Esophagus (tissue), 2 donors: ENCODE measurements at regions not wholly inside any gene's neighbourhood (a gene's known extent, or its start where the extent isn't known, plus 50 kb on each side); places are given as distances from the start of the nearest gene placed in this dataset.
"Not testable (repeated sequence)": the region's sequence is repeated elsewhere in the genome, so short reads cannot be mapped to it uniquely, and the experiment has no call there.

Experiments used
- H3K27ac ChIP-seq, 2 donors: one replicate each; pipeline ENCODE4 v1.5.1; 2013; ENCODE audit warnings: low read depth in 2 of 2, mild to moderate bottlenecking in 2 of 2, inconsistent platforms in 1 of 2, low read length in 1 of 2, moderate library complexity in 1 of 2
- H3K27me3 ChIP-seq, 2 donors: one replicate each; pipeline ENCODE4 v1.6.1; 2013; ENCODE audit warnings: low read length in 2 of 2, control low read depth in 1 of 2, mild to moderate bottlenecking in 1 of 2; ENCODE audit not compliant: insufficient read depth in 2 of 2, control insufficient read depth in 1 of 2
- H3K36me3 ChIP-seq, 2 donors: one replicate each; pipeline ENCODE4 v1.6.1; 2013; ENCODE audit warnings: low read length in 1 of 2; ENCODE audit not compliant: control insufficient read depth in 2 of 2, insufficient read depth in 2 of 2
- H3K4me1 ChIP-seq, 2 donors: one replicate each; pipeline ENCODE4 v1.6.1; 2013; ENCODE audit warnings: low read length in 1 of 2; ENCODE audit not compliant: control insufficient read depth in 2 of 2, insufficient read depth in 2 of 2
- H3K4me3 ChIP-seq, 2 donors: one replicate each; pipeline ENCODE4 v1.5.1; 2013; ENCODE audit warnings: low read length in 2 of 2, mild to moderate bottlenecking in 2 of 2, low read depth in 1 of 2, moderate library complexity in 1 of 2
- H3K9me3 ChIP-seq, 2 donors: one replicate each; pipeline ENCODE4 v1.6.1; 2013; ENCODE audit warnings: mild to moderate bottlenecking in 2 of 2, low read depth in 1 of 2, low read length in 1 of 2, moderate library complexity in 1 of 2; ENCODE audit not compliant: control insufficient read depth in 2 of 2, insufficient read depth in 1 of 2
- WGBS, 2 donors: extraction: QIAGEN DNeasy Blood & Tissue Kit; methylation state at CpG; one replicate each; pipeline ENCODE4 v1.1.7; 2013; 5-methylcytosine and 5-hydroxymethylcytosine counted together
- donor health status: healthy with polysubstance abuse.
- donor health status: Bipolar disorder and iron deficiency.

GRCh38 chr21:23926430-23926829 is 1680.9 kb downstream of the MRPL39 start:
- H3K27me3 ChIP-seq, H3K9me3 ChIP-seq, H3K4me3 ChIP-seq, H3K4me1 ChIP-seq, H3K27ac ChIP-seq, H3K36me3 ChIP-seq: not testable (repeated sequence)
- WGBS, 2 donors = 84 to 91% methylated on average over 3 of the region's 3 CpGs

DNA sequence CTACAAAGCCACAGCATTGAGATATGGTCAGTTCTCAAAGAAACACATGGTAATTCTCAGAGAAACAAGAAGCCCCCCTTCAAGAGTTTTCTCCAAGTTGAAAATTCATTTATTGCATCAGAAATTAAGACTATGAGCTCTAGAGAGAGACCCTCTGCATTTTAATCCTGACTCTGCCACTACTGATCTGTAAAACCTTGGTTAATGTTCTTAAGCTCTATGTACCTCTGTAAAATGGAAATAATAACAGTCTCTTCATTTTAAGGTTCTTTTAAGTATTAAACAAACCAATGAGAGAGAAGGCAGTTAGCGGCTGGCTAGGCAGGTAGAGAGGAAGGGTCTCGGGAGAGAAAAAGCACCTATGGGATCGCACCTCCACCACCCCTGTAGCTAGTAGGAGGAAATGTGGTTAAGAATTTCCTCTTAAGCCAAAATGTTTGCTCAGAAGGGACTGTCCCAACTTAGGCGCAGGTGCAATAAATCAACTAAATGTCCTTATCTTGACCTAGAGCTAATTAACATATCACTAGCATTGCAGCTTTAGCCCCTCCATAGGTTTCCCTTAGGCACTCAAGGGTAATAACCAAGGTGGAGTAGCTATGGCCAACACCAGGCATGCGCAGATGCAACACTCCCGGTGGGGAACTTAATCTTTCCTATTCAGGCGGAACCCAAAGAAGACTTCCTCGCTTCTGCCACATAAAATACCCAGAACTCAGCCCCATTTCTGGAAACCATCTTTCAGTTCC is 1685.4 kb downstream of the MRPL39 start:
- H3K27me3 ChIP-seq = no peaks in the 10 kb centered on the region
- H3K9me3 ChIP-seq = no peaks in the 10 kb centered on the region
- H3K27ac ChIP-seq = no peak overlapping the region
- H3K4me3 ChIP-seq = no peak overlapping the region
- H3K4me1 ChIP-seq = no peaks in the 10 kb centered on the region
- 65 to 76% methylated on average over 8 of the region's 8 CpGs for WGBS, 2 donors
- no peaks in the 10 kb centered on the region for H3K36me3 ChIP-seq

DNA sequence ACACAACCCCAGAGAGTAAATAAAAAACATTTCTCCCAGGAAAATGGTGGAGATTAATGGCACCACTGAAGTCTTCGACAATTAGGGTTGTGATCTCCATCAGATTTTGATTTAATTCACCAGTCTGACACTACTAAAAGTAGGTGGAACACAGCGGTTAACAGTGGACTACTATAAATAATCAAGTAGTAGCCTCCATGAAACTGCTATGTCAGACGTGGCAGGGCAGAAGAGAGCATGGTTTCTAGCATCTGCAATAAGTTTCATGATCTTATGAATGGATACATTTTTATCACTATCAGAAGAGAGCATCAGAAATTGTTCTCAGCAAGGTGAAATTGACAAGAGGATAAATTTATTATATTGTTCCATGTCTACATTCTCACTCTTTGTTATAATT is 1706.6 kb downstream of the MRPL39 start:
- Histone ChIP-seq H3K4me1 (no peaks in the 10 kb centered on the region), H3K9me3 (peaks cover 0 to 8% of the 10 kb centered on the region in 2 donors), H3K4me3 (no peak overlapping the region), H3K27me3 (no peaks in the 10 kb centered on the region), H3K36me3 (no peaks in the 10 kb centered on the region), H3K27ac (no peak overlapping the region)
- 83 to 85% methylated on average over 3 of the region's 3 CpGs for WGBS, 2 donors

- no peaks in the 10 kb centered on the region for H3K4me1 ChIP-seq
- no peak overlapping the region for H3K27ac ChIP-seq
- 87 to 92% methylated on average over 2 of the region's 2 CpGs for WGBS, 2 donors
- H3K27me3 ChIP-seq = no peaks in the 10 kb centered on the region
- peaks cover 0 to 5% of the 10 kb centered on the region in 2 donors for H3K9me3 ChIP-seq
- no peak overlapping the region for H3K4me3 ChIP-seq
- H3K36me3 ChIP-seq = no peaks in the 10 kb centered on the region
These were observed 1707.7 kb downstream of the MRPL39 start for GRCh38 chr21:23899561-23899960.

DNA sequence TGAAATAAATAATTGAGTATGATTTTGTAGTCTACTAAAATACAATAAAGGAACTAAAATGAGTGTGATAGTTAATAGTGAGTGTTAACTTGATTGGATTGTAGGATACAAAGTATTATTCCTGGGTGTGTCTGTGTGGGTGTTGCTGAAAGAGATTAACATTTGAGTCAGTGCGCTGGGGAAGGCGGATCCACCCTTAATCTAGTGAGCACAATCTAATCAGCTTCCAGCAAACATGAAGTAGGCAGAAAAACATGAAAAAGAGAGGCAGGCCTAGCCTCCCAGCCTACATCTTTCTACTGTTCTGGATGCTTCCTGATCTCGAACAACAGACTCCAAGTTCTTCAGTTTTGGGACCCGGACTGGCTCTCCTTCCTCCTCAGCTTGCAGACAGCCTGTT is 1716.6 kb downstream of the MRPL39 start:
- H3K4me1 ChIP-seq = no peaks in the 10 kb centered on the region
- 79 to 84% methylated on average over 4 of the region's 4 CpGs for WGBS, 2 donors
- H3K4me3 ChIP-seq = no peak overlapping the region

DNA sequence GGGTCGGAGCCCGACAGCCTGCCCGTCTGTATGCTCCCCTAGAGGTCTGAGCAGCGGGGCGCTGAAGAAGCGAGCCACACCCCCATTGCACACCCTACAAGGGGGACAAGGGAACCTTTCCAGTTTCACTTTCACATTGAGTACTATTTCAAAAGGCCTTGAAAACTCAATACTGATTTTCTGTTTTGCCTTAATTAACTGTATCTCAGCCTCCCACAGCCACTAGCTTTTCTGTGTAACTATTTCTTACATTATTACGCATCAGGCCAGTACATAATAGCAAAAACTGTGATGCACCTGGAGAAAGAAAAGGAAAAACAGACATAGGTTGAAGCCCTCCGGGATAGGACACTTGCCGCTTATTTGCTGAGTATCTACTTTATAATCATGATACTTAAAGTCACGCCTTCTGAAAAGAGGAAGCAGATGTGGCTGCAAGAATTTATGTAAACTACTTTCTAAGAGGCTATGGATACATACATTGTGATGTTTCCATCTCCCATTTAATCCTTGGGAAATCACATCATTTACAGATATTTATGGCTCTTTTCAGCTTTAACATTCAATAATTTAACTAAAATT is 1719.5 kb downstream of the MRPL39 start:
- Histone ChIP-seq H3K4me3 (no peak overlapping the region), H3K27ac (no peak overlapping the region), H3K4me1 (no peaks in the 10 kb centered on the region), H3K9me3 (no peaks in the 10 kb centered on the region), H3K36me3 (no peaks in the 10 kb centered on the region), H3K27me3 (no peaks in the 10 kb centered on the region)
- 75 to 80% methylated on average over 10 of the region's 10 CpGs for WGBS, 2 donors

More for the DNA sequence above, 1716.6 kb downstream of the MRPL39 start:
- Histone ChIP-seq H3K27ac (no peak overlapping the region), H3K9me3 (no peaks in the 10 kb centered on the region), H3K36me3 (no peaks in the 10 kb centered on the region), H3K27me3 (no peaks in the 10 kb centered on the region)

DNA sequence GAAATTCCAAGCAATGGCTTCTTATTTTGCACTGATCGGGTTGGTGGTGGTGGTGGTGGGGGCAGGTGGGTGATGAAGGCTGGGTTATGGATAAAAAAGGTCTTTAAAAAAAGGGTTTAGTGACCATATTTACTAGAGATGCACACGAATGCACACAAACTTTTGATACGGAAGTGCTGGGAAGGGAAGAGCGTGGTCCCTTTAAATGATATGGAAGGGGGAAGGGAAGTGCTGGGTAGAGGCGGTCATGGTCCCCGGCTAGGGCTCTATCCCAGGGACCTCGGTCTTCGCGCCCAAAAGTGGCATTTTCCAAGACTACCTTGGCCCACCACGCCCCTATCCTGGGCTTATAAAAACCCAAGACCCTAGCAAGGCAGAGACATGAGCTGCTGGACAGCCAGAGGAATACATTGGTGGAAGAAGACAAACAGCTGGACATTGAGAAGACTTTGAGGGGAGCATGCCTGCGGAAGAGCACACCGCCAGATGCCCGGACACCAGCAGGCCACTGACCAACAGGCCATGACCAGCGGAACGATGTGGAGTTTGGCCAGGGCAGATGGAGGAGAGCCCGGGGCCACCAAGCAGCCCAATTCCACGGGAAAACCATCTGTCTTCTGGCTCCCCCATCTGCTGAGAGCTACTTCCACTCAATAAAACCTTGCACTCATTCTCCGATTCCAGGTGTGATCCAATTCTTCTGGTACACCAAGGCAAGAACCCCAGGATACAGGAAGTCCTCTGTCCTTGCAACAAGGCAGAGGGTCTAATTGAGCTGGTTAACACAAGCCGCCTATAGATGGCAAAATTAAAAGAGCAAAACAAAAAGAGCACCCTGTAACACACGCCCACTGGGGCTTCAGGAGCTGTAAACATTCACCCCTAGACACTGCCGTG is 1720.2 kb downstream of the MRPL39 start:
- Histone ChIP-seq H3K36me3 (no peaks in the 10 kb centered on the region), H3K27me3 (no peaks in the 10 kb centered on the region), H3K4me1 (no peaks in the 10 kb centered on the region), H3K4me3 (no peak overlapping the region), H3K27ac (no peak overlapping the region), H3K9me3 (no peaks in the 10 kb centered on the region)
- WGBS, 2 donors = 86 to 87% methylated on average over 21 of the region's 21 CpGs

- H3K4me1 ChIP-seq = no peaks in the 10 kb centered on the region
- no peaks in the 10 kb centered on the region for H3K27me3 ChIP-seq
- WGBS, 2 donors = 95 to 96% methylated on average over 4 of the region's 4 CpGs
- H3K9me3 ChIP-seq = no peaks in the 10 kb centered on the region
- no peak overlapping the region for H3K27ac ChIP-seq
- no peak overlapping the region for H3K4me3 ChIP-seq
- H3K36me3 ChIP-seq = no peaks in the 10 kb centered on the region
These were observed 1725.5 kb downstream of the MRPL39 start for GRCh38 chr21:23881783-23882182.

DNA sequence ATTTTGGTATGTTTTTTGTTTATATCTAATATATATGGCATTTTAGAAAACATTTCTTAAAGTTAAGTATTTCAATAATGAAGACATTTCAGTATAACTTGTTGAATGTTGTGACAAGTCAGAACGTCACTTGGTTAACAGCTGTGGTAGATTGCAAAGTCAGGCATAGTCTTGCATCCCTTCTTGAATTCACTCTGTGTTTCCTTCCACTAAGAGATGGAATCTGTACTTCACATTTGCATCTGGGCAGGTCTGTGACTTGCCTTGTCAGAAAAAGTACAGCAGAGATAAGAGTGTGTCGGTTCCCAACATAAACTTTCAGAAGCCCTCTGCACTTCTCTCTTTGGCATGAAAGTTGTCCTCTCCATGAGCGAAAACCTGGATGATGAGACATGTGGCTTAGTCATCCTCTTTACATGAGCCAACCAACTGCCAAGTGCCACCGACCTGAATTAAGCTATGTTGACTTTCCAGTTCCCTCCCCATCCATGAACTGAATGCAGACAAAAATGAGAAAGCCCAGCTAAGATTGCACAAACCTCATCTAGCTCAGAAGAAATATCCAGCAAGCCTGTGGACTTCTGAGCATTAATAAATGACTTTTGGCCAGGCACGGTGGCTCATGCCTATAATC is 1730.2 kb downstream of the MRPL39 start:
- no peaks in the 10 kb centered on the region for H3K27me3 ChIP-seq
- no peaks in the 10 kb centered on the region for H3K4me1 ChIP-seq
- no peak overlapping the region for H3K27ac ChIP-seq
- H3K36me3 ChIP-seq = no peaks in the 10 kb centered on the region
- 72 to 77% methylated on average over 5 of the region's 5 CpGs for WGBS, 2 donors
- H3K4me3 ChIP-seq = no peak overlapping the region
- no peaks in the 10 kb centered on the region for H3K9me3 ChIP-seq
